ENCODE measurements at regions not wholly inside any gene's neighbourhood (a gene's known extent, or its start where the extent isn't known, plus 50 kb on each side); places are given as distances from the start of the nearest gene placed in this dataset.

GRCh38 chr10:10919976-10920375 lies 97.7 kb upstream of the CELF2 start:
- DNase-seq, result no peak

GRCh38 chr10:10921826-10922461 lies 95.7 kb upstream of the CELF2 start:
- no peak for DNase-seq

- no peak for DNase-seq
These were observed 94.5 kb upstream of the CELF2 start for GRCh38 chr10:10923029-10923651.

GRCh38 chr10:10925667-10926066 lies 92.0 kb upstream of the CELF2 start:
- no peak for DNase-seq

GRCh38 chr10:10927608-10928007 lies 90.1 kb upstream of the CELF2 start:
- DNase-seq, result no peak

GRCh38 chr10:10930979-10931743 lies 86.5 kb upstream of the CELF2 start:
- no peak for DNase-seq

GRCh38 chr10:10935032-10935431 lies 82.6 kb upstream of the CELF2 start:
- DNase-seq, result no peak

GRCh38 chr10:10938676-10939075 lies 79.0 kb upstream of the CELF2 start:
- no peak for DNase-seq

GRCh38 chr10:10941127-10941730 lies 76.4 kb upstream of the CELF2 start:
- no peak for DNase-seq

GRCh38 chr10:10942441-10942840 lies 75.2 kb upstream of the CELF2 start:
- DNase-seq, result no peak

GRCh38 chr10:10946081-10946480 lies 71.6 kb upstream of the CELF2 start:
- DNase-seq, result no peak

GRCh38 chr10:10946801-10947200 lies 70.9 kb upstream of the CELF2 start:
- DNase-seq, result no peak

GRCh38 chr10:10951675-10952074 lies 66.0 kb upstream of the CELF2 start:
- DNase-seq, result no peak

- no peak for DNase-seq
These were observed 64.9 kb upstream of the CELF2 start for GRCh38 chr10:10952800-10953199.

GRCh38 chr10:10956681-10957542 lies 60.8 kb upstream of the CELF2 start:
- no peak for DNase-seq

GRCh38 chr10:10958041-10958440 lies 59.6 kb upstream of the CELF2 start:
- DNase-seq, result no peak

- DNase-seq, result no peak
These were observed 58.0 kb upstream of the CELF2 start for GRCh38 chr10:10959666-10960065.

GRCh38 chr10:10960534-10960933 lies 57.1 kb upstream of the CELF2 start:
- no peak for DNase-seq

GRCh38 chr10:10961072-10961471 lies 56.6 kb upstream of the CELF2 start:
- no peak for DNase-seq

- DNase-seq, result no peak
These were observed 50.6 kb upstream of the CELF2 start for GRCh38 chr10:10967029-10967428.

GRCh38 chr10:10967581-10968256 lies 50.0 kb upstream of the CELF2 start:
- DNase-seq, result no peak

Data from stimulated activated CD4-positive, alpha-beta T cell treated with anti-CD3 and anti-CD28 coated beads, Interleukin-2, amount 100 ng/mL, for 24 hours (primary cell).